ENCODE measurements at regions not wholly inside any gene's neighbourhood (a gene's known extent, or its start where the extent isn't known, plus 50 kb on each side); places are given as distances from the start of the nearest gene placed in this dataset.

DNA sequence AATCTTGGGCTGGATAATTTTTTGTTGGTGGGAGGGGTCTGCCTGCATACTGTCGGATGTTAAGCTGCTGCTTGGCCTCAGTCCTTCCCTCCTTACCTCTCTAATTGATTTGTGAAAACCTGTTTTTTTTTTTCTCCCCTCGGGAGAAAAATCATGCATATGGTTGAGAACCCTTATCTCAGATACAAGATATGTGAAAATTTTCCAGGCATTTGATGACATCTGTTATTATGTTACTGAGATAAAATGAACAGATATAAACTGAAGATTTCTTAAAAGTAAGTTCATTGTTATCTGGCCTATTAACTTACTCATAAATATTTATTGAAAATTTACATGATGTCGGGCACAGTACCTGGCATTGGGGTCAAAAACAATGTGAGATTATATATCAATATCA lies 1375.7 kb downstream of the PCDH9 start:
- WGBS, 2 donors (ENCODE audit: low coverage in 1 of 2): 58 to 65% methylated on average over 3 of the region's 3 CpGs
- Histone ChIP-seq H3K36me3 (no peaks in the 10 kb centered on the region), H3K9me3 (no peaks in the 10 kb centered on the region), H3K4me1 (no peaks in the 10 kb centered on the region), H3K27ac (no peak overlapping the region), H3K4me3 (no peak overlapping the region), H3K27me3 (no peaks in the 10 kb centered on the region)
- TF ChIP-seq EP300 (IDR thresholded peaks at IDR 0.05) (no peak), POLR2A (IDR thresholded peaks at IDR 0.05) (no peak), POLR2AphosphoS5 (IDR thresholded peaks at IDR 0.05) (no peak)
- TF ChIP-seq, protein P1, sequence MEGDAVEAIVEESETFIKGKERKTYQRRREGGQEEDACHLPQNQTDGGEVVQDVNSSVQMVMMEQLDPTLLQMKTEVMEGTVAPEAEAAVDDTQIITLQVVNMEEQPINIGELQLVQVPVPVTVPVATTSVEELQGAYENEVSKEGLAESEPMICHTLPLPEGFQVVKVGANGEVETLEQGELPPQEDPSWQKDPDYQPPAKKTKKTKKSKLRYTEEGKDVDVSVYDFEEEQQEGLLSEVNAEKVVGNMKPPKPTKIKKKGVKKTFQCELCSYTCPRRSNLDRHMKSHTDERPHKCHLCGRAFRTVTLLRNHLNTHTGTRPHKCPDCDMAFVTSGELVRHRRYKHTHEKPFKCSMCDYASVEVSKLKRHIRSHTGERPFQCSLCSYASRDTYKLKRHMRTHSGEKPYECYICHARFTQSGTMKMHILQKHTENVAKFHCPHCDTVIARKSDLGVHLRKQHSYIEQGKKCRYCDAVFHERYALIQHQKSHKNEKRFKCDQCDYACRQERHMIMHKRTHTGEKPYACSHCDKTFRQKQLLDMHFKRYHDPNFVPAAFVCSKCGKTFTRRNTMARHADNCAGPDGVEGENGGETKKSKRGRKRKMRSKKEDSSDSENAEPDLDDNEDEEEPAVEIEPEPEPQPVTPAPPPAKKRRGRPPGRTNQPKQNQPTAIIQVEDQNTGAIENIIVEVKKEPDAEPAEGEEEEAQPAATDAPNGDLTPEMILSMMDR (IDR thresholded peaks at IDR 0.05): no peak
- no peak for ATAC-seq

- no peak overlapping the region for H3K4me3 ChIP-seq
- 91% methylated on average over 6 of the region's 22 CpGs; no CpG with 5 or more reads in 1 of the 2 donors for WGBS, 2 donors (ENCODE audit: low coverage in 1 of 2)
- no peaks in the 10 kb centered on the region for H3K36me3 ChIP-seq
- H3K27ac ChIP-seq: no peak overlapping the region
- no peaks in the 10 kb centered on the region for H3K27me3 ChIP-seq
- TF ChIP-seq EP300 (IDR thresholded peaks at IDR 0.05) (no peak), POLR2A (IDR thresholded peaks at IDR 0.05) (no peak), POLR2AphosphoS5 (IDR thresholded peaks at IDR 0.05) (no peak)
- TF ChIP-seq, protein P1 (IDR thresholded peaks at IDR 0.05): no peak
- H3K4me1 ChIP-seq: peaks cover 0 to 16% (median 0%) of the 10 kb centered on the region in 3 donors
- ATAC-seq: no peak
- no peaks in the 10 kb centered on the region for H3K9me3 ChIP-seq
These were observed 1385.8 kb downstream of the PCDH9 start for GRCh38 chr13:65844266-65844841.

GRCh38 chr13:65843314-65843731 lies 1386.8 kb downstream of the PCDH9 start:
- Histone ChIP-seq H3K4me1 (peaks cover 0 to 16% (median 0%) of the 10 kb centered on the region in 3 donors), H3K36me3 (no peaks in the 10 kb centered on the region), H3K9me3 (no peaks in the 10 kb centered on the region), H3K27me3 (no peaks in the 10 kb centered on the region), H3K4me3 (no peak overlapping the region), H3K27ac (no peak overlapping the region)
- no peak for ATAC-seq
- WGBS, 2 donors (ENCODE audit: low coverage in 1 of 2): 80 to 90% methylated on average over 1 to 3 of the region's 13 CpGs
- no peak for TF ChIP-seq EP300 (IDR thresholded peaks at IDR 0.05)
- no peak for TF ChIP-seq POLR2AphosphoS5 (IDR thresholded peaks at IDR 0.05)
- TF ChIP-seq POLR2A (IDR thresholded peaks at IDR 0.05): no peak
- TF ChIP-seq, protein P1 (IDR thresholded peaks at IDR 0.05): no peak

GRCh38 chr13:65841156-65841555 lies 1389.0 kb downstream of the PCDH9 start:
- Histone ChIP-seq H3K4me3 (no peak overlapping the region), H3K4me1 (peaks cover 0 to 16% (median 0%) of the 10 kb centered on the region in 3 donors), H3K27ac (no peak overlapping the region), H3K36me3 (no peaks in the 10 kb centered on the region), H3K27me3 (no peaks in the 10 kb centered on the region), H3K9me3 (no peaks in the 10 kb centered on the region)
- TF ChIP-seq, protein P1 (IDR thresholded peaks at IDR 0.05): no peak
- no peak for TF ChIP-seq EP300 (IDR thresholded peaks at IDR 0.05)
- no peak for TF ChIP-seq POLR2A (IDR thresholded peaks at IDR 0.05)
- no peak for TF ChIP-seq POLR2AphosphoS5 (IDR thresholded peaks at IDR 0.05)
- ATAC-seq: no peak
- 21 to 29% methylated on average over 3 of the region's 3 CpGs for WGBS, 2 donors (ENCODE audit: low coverage in 1 of 2)

- Histone ChIP-seq H3K4me1 (peaks cover 0 to 4% (median 0%) of the 10 kb centered on the region in 3 donors), H3K27me3 (no peaks in the 10 kb centered on the region), H3K36me3 (no peaks in the 10 kb centered on the region), H3K9me3 (no peaks in the 10 kb centered on the region), H3K4me3 (no peak overlapping the region), H3K27ac (no peak overlapping the region)
- no peak for ATAC-seq
- TF ChIP-seq EP300 (IDR thresholded peaks at IDR 0.05) (no peak), POLR2AphosphoS5 (IDR thresholded peaks at IDR 0.05) (no peak), POLR2A (IDR thresholded peaks at IDR 0.05) (no peak)
- TF ChIP-seq, protein P1 (IDR thresholded peaks at IDR 0.05): no peak
These were observed 1394.1 kb downstream of the PCDH9 start for GRCh38 chr13:65836066-65836465.

Measured in gastroesophageal sphincter (tissue), 4 donors.